ENCODE measurements at regions not wholly inside any gene's neighbourhood (a gene's known extent, or its start where the extent isn't known, plus 50 kb on each side); places are given as distances from the start of the nearest gene placed in this dataset.

GRCh38 chr3:124140746-124141145, 148.8 kb upstream of the ROPN1 start:
- ChIA-PET POLR2A (ENCODE audit: unreplicated experiment) (no interaction called here), CTCF (no interaction called here)
- H3K79me2 ChIP-seq (ENCODE audit: low read depth): no peaks in the 10 kb centered on the region
- no peak overlapping the region for H2AFZ ChIP-seq
- H3K27me3 ChIP-seq (ENCODE audit: insufficient read depth, low read depth): peaks cover 44% of the 10 kb centered on the region
- no peaks in the 10 kb centered on the region for H3F3A ChIP-seq (ENCODE audit: insufficient read depth, low read depth)
- H3K4me1 ChIP-seq (replicated peaks; ENCODE audit: insufficient read depth): no peaks in the 10 kb centered on the region
- no peaks in the 10 kb centered on the region for H3K9me3 ChIP-seq (ENCODE audit: insufficient read depth, low read depth)
- no peak overlapping the region for H3K4me3 ChIP-seq
- no peaks in the 10 kb centered on the region for H3K9me2 ChIP-seq (ENCODE audit: insufficient read depth)
- no peaks in the 10 kb centered on the region for H3K36me3 ChIP-seq (ENCODE audit: low read depth)
- no peak overlapping the region for H3K27ac ChIP-seq
- TF ChIP-seq CTCF (conservative IDR thresholded peaks at IDR 0.05): no peak
- no peak for TF ChIP-seq EZH2 (IDR thresholded peaks at IDR 0.05; ENCODE audit: low read depth)
- DNase-seq: no peak
- BruUV-seq (replicated peaks): no TSS peak
- H4K20me1 ChIP-seq (ENCODE audit: insufficient read depth): no peaks in the 10 kb centered on the region
- intact Hi-C loops (cut with micrococcal nuclease; ENCODE audit: unreplicated experiment): no loop called here
- H3K4me2 ChIP-seq: no peak overlapping the region

- Histone ChIP-seq H3K9me2 (ENCODE audit: insufficient read depth) (no peaks in the 10 kb centered on the region), H3K79me2 (ENCODE audit: low read depth) (no peaks in the 10 kb centered on the region), H4K20me1 (ENCODE audit: insufficient read depth) (no peaks in the 10 kb centered on the region), H3K4me1 (replicated peaks; ENCODE audit: insufficient read depth) (no peaks in the 10 kb centered on the region), H3F3A (ENCODE audit: insufficient read depth, low read depth) (no peaks in the 10 kb centered on the region), H3K36me3 (ENCODE audit: low read depth) (no peaks in the 10 kb centered on the region), H3K27me3 (ENCODE audit: insufficient read depth, low read depth) (peaks cover 46% of the 10 kb centered on the region), H2AFZ (no peak overlapping the region), H3K27ac (no peak overlapping the region), H3K9me3 (ENCODE audit: insufficient read depth, low read depth) (no peaks in the 10 kb centered on the region), H3K4me2 (no peak overlapping the region), H3K4me3 (no peak overlapping the region)
- CTCF ChIA-PET: no interaction called here
- POLR2A ChIA-PET (ENCODE audit: unreplicated experiment): no interaction called here
- intact Hi-C loops (cut with micrococcal nuclease; ENCODE audit: unreplicated experiment): no loop called here
- BruUV-seq (replicated peaks): no TSS peak
- TF ChIP-seq EZH2 (IDR thresholded peaks at IDR 0.05; ENCODE audit: low read depth) (no peak), CTCF (conservative IDR thresholded peaks at IDR 0.05) (no peak)
- DNase-seq: no peak
Observed at GRCh38 chr3:124142389-124142970, 150.6 kb upstream of the ROPN1 start.

- Histone ChIP-seq H4K20me1 (ENCODE audit: insufficient read depth) (no peaks in the 10 kb centered on the region), H3K9me3 (ENCODE audit: insufficient read depth, low read depth) (no peaks in the 10 kb centered on the region), H3K4me2 (no peak overlapping the region), H3K79me2 (ENCODE audit: low read depth) (no peaks in the 10 kb centered on the region), H3K27ac (no peak overlapping the region), H3K27me3 (ENCODE audit: insufficient read depth, low read depth) (peaks cover 49% of the 10 kb centered on the region), H2AFZ (no peak overlapping the region), H3K4me3 (no peak overlapping the region), H3K36me3 (ENCODE audit: low read depth) (no peaks in the 10 kb centered on the region), H3K9me2 (ENCODE audit: insufficient read depth) (no peaks in the 10 kb centered on the region), H3K4me1 (replicated peaks; ENCODE audit: insufficient read depth) (no peaks in the 10 kb centered on the region), H3F3A (ENCODE audit: insufficient read depth, low read depth) (no peaks in the 10 kb centered on the region)
- BruUV-seq (replicated peaks): no TSS peak
- POLR2A ChIA-PET (ENCODE audit: unreplicated experiment): no interaction called here
- TF ChIP-seq EZH2 (IDR thresholded peaks at IDR 0.05; ENCODE audit: low read depth) (no peak), CTCF (conservative IDR thresholded peaks at IDR 0.05) (no peak)
- CTCF ChIA-PET: no interaction called here
- intact Hi-C loops (cut with micrococcal nuclease; ENCODE audit: unreplicated experiment): no loop called here
- DNase-seq: no peak
Observed at GRCh38 chr3:124143047-124143446, 151.1 kb upstream of the ROPN1 start.
